OCI-LY7 (cell line): ENCODE measurements at regions not wholly inside any gene's neighbourhood (a gene's known extent, or its start where the extent isn't known, plus 50 kb on each side); places are given as distances from the start of the nearest gene placed in this dataset.

Experiments used
- EZH2phosphoT487 ChIP-seq: fragments of 200-600 bp; sonication (generic); IDR thresholded peaks from 2 replicates; pipeline ENCODE4 v1.6.1; 2018; ENCODE audit warnings: low read depth, borderline replicate concordance, mild to moderate bottlenecking, mixed run types, antibody characterized with exemption, low read length, moderate library complexity, mixed read lengths
- TF ChIP-seq, protein P1 (sequence below): fragments of 200-600 bp; sonication (generic); conservative IDR thresholded peaks from 2 replicates; pipeline ENCODE4 v1.5.1; 2014; ENCODE audit warnings: mild to moderate bottlenecking, antibody characterized with exemption, low read length, moderate library complexity, mixed read lengths

DNA sequence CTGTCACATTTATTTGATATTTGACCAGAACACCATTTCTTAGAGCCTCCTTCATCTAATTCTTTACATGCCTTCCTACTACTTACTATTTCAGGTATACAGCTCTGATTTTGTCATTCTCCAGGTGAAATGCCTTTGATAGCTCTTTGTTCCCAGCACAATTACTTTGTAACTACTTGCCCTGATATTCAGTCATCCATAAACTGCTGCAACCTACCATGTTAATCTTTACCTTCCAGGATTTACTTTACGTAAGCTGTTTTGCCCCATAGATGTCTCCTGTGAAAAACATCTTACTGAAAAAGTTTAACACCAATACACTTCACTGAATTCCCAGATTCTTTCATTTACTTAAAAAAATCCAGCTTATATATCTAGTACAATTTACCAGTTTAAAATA lies 443.8 kb upstream of the CYLC2 start:
- TF ChIP-seq, protein P1, sequence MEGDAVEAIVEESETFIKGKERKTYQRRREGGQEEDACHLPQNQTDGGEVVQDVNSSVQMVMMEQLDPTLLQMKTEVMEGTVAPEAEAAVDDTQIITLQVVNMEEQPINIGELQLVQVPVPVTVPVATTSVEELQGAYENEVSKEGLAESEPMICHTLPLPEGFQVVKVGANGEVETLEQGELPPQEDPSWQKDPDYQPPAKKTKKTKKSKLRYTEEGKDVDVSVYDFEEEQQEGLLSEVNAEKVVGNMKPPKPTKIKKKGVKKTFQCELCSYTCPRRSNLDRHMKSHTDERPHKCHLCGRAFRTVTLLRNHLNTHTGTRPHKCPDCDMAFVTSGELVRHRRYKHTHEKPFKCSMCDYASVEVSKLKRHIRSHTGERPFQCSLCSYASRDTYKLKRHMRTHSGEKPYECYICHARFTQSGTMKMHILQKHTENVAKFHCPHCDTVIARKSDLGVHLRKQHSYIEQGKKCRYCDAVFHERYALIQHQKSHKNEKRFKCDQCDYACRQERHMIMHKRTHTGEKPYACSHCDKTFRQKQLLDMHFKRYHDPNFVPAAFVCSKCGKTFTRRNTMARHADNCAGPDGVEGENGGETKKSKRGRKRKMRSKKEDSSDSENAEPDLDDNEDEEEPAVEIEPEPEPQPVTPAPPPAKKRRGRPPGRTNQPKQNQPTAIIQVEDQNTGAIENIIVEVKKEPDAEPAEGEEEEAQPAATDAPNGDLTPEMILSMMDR, result no peak
- TF ChIP-seq EZH2phosphoT487, result no peak
